ENCODE measurements at regions not wholly inside any gene's neighbourhood (a gene's known extent, or its start where the extent isn't known, plus 50 kb on each side); places are given as distances from the start of the nearest gene placed in this dataset.
"Not testable (repeated sequence)": the region's sequence is repeated elsewhere in the genome, so short reads cannot be mapped to it uniquely, and the experiment has no call there.

DNA sequence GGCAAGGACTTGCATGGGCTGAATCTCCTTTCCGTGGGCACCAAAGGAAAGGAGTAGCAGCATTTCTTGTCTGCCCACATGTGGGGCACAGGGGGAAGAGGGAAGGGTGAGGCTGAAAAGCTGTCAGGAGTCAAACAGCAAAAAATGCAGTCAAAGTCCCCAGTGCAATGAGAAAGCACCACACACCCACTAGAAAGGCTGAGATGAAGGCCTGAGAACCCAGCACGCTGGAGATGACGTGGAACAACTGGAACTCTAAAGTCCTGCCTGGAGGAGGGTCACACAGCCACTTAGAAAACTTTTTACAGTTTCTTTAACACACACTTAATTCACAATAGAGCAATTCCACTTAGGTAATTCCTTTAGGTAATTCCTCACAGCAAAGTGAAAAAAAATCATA lies 94.6 kb upstream of the IGFBPL1 start:
- no peak overlapping the region for H3K4me3 Mint-ChIP-seq
- H3K27ac Mint-ChIP-seq = peak overlapping the region in 1 of 10 donors; percentile 31
- no peaks in the 10 kb centered on the region for H3K9me3 Mint-ChIP-seq
- peaks cover 0 to 4% (median 0%) of the 10 kb centered on the region in 5 donors for H3K27me3 Mint-ChIP-seq
- no peak for DNase-seq
- no peak for ATAC-seq
- POLR2A ChIA-PET = no interaction called here
- peaks cover 0 to 3% (median 1%) of the 10 kb centered on the region in 4 donors for H3K4me1 Mint-ChIP-seq
- H3K36me3 Mint-ChIP-seq = no peaks in the 10 kb centered on the region

DNA sequence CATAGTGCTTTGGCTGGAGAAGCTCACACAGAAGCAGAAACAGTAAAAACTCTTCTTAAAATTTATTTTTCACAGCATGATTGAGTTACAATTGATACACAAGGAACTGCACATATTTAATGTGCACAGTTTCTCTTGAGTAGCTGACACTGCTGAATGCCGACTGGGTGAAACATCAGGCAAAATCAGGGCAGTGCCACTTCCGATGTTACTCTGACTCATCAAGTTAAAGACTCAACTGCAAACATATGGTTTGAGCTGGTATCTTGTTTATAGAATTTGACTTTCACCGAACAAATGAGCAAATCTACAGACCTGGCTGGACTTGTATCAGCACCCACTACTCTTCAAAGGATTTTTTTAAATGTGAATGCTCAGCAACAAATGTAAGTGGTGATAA lies 92.0 kb upstream of the IGFBPL1 start:
- H3K9me3 Mint-ChIP-seq, H3K36me3 Mint-ChIP-seq, H3K4me3 Mint-ChIP-seq, DNase-seq, H3K27me3 Mint-ChIP-seq, H3K4me1 Mint-ChIP-seq, POLR2A ChIA-PET, H3K27ac Mint-ChIP-seq, ATAC-seq: not testable (repeated sequence)

- not testable (repeated sequence) for H3K27me3 Mint-ChIP-seq, H3K4me3 Mint-ChIP-seq
Measured at GRCh38 chr9:38515055-38515454, 90.8 kb upstream of the IGFBPL1 start.

DNA sequence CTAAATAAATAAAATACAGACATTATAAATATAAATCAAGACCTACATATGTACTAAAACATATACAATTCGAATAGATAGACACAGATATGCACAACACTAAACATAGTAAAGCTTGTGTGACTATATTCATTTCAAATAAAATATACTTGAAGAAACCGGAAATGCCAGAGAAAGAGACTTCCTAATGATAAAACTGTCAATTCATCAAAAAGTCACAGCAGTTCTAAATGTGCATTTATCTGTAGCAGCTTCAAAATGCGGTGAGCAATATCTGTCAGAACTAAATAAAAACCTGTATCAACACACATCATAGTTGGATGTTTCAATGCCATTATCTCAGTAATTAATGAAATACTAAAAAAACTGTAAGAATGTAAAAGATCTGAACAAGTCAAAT lies 86.1 kb upstream of the IGFBPL1 start:
- H3K4me1 Mint-ChIP-seq, POLR2A ChIA-PET, DNase-seq, H3K9me3 Mint-ChIP-seq, H3K4me3 Mint-ChIP-seq, H3K27ac Mint-ChIP-seq, H3K27me3 Mint-ChIP-seq, H3K36me3 Mint-ChIP-seq, ATAC-seq: not testable (repeated sequence)

More at GRCh38 chr9:38515055-38515454, 90.8 kb upstream of the IGFBPL1 start:
- H3K4me1 Mint-ChIP-seq, POLR2A ChIA-PET, H3K36me3 Mint-ChIP-seq, ATAC-seq, H3K27ac Mint-ChIP-seq, H3K9me3 Mint-ChIP-seq, DNase-seq: not testable (repeated sequence)

DNA sequence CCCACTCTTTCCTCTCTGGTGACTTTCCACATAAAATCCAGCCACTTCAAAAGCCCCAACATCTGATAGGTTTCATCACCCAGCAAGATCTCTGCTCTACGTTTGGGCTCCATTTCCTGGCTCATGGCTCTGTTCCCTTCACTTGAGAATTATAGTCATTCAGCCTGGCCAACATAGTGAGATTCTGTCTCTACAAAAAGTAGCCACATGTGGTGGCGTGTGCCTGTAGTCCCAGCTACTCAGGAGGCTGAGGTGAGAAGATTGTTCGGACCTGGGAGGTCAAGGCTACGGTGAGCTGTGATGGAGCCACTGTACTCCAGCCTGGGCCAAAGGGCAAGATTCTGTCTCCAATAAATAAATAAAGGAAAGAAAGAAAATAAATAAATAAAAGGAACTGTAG lies 83.3 kb upstream of the IGFBPL1 start:
- POLR2A ChIA-PET = no interaction called here
- DNase-seq (no peak), ATAC-seq (no peak)
- no peaks in the 10 kb centered on the region for H3K9me3 Mint-ChIP-seq
- H3K27ac Mint-ChIP-seq = no peak overlapping the region
- no peaks in the 10 kb centered on the region for H3K36me3 Mint-ChIP-seq
- no peaks in the 10 kb centered on the region for H3K4me1 Mint-ChIP-seq
- H3K27me3 Mint-ChIP-seq = peaks cover 0 to 9% (median 1%) of the 10 kb centered on the region in 5 donors
- H3K4me3 Mint-ChIP-seq = no peak overlapping the region

DNA sequence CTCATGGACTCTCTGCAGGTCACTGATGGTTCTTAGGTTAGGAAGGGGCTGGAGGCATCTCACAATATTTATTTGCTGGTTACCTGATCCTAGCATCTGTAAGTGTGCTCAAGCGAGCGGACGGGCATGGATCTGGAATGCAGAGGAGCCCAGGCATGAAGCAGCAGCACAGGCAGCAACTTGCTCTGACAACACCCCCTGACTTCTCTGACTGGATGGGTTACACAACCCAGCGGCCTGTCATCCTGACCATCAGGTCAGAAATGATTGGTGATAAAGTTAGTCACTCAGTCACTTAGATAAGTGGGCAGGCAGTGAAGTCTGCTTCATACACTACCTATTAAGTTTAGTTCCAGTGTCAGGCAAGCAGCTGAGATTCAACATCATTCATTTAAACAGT lies 75.9 kb upstream of the IGFBPL1 start:
- POLR2A ChIA-PET = interaction anchor here (0.7 kb wide), 1 partner anchor 48 kb away, joined by 4 read pairs; no protein-coding TSS in a partner anchor
- ATAC-seq, H3K27me3 Mint-ChIP-seq, H3K4me3 Mint-ChIP-seq, H3K27ac Mint-ChIP-seq, H3K9me3 Mint-ChIP-seq, H3K36me3 Mint-ChIP-seq, DNase-seq, H3K4me1 Mint-ChIP-seq: not testable (repeated sequence)

GRCh38 chr9:38498551-38498950 lies 74.3 kb upstream of the IGFBPL1 start:
- H3K9me3 Mint-ChIP-seq, POLR2A ChIA-PET, DNase-seq, H3K4me1 Mint-ChIP-seq, H3K27me3 Mint-ChIP-seq, H3K4me3 Mint-ChIP-seq, ATAC-seq, H3K36me3 Mint-ChIP-seq: not testable (repeated sequence)
- peak overlapping the region in 1 of 10 donors; percentile 11 for H3K27ac Mint-ChIP-seq

DNA sequence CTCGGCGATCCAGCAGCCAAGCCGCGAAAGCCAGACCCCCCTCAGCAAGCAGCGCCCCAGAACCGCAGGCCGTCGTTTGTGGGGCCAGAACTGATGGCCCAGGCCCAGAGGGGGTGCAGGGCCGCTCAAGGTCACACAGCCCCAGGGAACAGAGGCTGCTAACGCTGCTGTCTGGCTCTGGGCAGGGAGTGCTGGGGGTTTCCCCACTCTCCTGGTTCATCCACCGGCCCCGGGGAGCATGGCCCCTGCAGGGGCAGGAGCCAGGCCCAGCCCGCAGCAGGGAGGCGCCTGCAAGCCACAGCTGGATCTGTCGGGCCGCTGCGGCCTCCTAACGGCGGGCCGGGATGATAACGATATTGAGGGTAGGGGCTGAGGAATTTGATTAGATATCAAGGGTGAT lies 64.8 kb upstream of the IGFBPL1 start:
- Mint-ChIP-seq H3K36me3 (peaks cover 0 to 9% (median 6%) of the 10 kb centered on the region in 3 donors), H3K27ac (no peak overlapping the region), H3K9me3 (peaks cover 0 to 9% (median 4%) of the 10 kb centered on the region in 9 donors), H3K4me3 (no peak overlapping the region), H3K4me1 (no peaks in the 10 kb centered on the region), H3K27me3 (peaks cover 5 to 20% (median 13%) of the 10 kb centered on the region in 5 donors)
- ATAC-seq = no peak
- POLR2A ChIA-PET = no interaction called here
- DNase-seq = no peak

- H3K27me3 Mint-ChIP-seq = peaks cover 9 to 26% (median 17%) of the 10 kb centered on the region in 5 donors
- peaks cover 0 to 9% (median 6%) of the 10 kb centered on the region in 3 donors for H3K36me3 Mint-ChIP-seq
- ATAC-seq (no peak), DNase-seq (no peak)
- POLR2A ChIA-PET = no interaction called here
- peaks cover 0 to 3% (median 0%) of the 10 kb centered on the region in 4 donors for H3K4me1 Mint-ChIP-seq
- no peak overlapping the region for H3K27ac Mint-ChIP-seq
- H3K9me3 Mint-ChIP-seq = peaks cover 0 to 9% (median 4%) of the 10 kb centered on the region in 9 donors
- H3K4me3 Mint-ChIP-seq = no peak overlapping the region
Measured at GRCh38 chr9:38488156-38488698, 64.0 kb upstream of the IGFBPL1 start.

- DNase-seq, H3K4me3 Mint-ChIP-seq, H3K36me3 Mint-ChIP-seq, ATAC-seq, H3K9me3 Mint-ChIP-seq, H3K4me1 Mint-ChIP-seq, POLR2A ChIA-PET, H3K27ac Mint-ChIP-seq: not testable (repeated sequence)
- peaks cover 10 to 31% (median 19%) of the 10 kb centered on the region in 5 donors for H3K27me3 Mint-ChIP-seq
Measured at GRCh38 chr9:38487418-38488155, 63.3 kb upstream of the IGFBPL1 start.

- POLR2A ChIA-PET = no interaction called here
- peaks cover 0 to 4% (median 0%) of the 10 kb centered on the region in 4 donors for H3K4me1 Mint-ChIP-seq
- H3K36me3 Mint-ChIP-seq = peaks cover 0 to 8% (median 4%) of the 10 kb centered on the region in 3 donors
- peaks cover 10 to 31% (median 19%) of the 10 kb centered on the region in 5 donors for H3K27me3 Mint-ChIP-seq
- DNase-seq (no peak), ATAC-seq (no peak)
- peaks cover 0 to 4% (median 3%) of the 10 kb centered on the region in 9 donors for H3K9me3 Mint-ChIP-seq
- H3K27ac Mint-ChIP-seq = peak overlapping the region in 1 of 10 donors; percentile 79
- H3K4me3 Mint-ChIP-seq = no peak overlapping the region
Measured at GRCh38 chr9:38486837-38487236, 62.6 kb upstream of the IGFBPL1 start.

GRCh38 chr9:38486056-38486615 lies 61.9 kb upstream of the IGFBPL1 start:
- Mint-ChIP-seq H3K9me3 (peaks cover 0 to 2% (median 0%) of the 10 kb centered on the region in 9 donors), H3K4me3 (no peak overlapping the region)
- POLR2A ChIA-PET = no interaction called here

GRCh38 chr9:38484076-38484665 lies 59.9 kb upstream of the IGFBPL1 start:
- H3K4me3 Mint-ChIP-seq, H3K4me1 Mint-ChIP-seq, H3K36me3 Mint-ChIP-seq, DNase-seq, H3K27ac Mint-ChIP-seq, ATAC-seq, POLR2A ChIA-PET, H3K9me3 Mint-ChIP-seq: not testable (repeated sequence)
- peaks cover 10 to 31% (median 19%) of the 10 kb centered on the region in 5 donors for H3K27me3 Mint-ChIP-seq

More at GRCh38 chr9:38486056-38486615, 61.9 kb upstream of the IGFBPL1 start:
- Mint-ChIP-seq H3K36me3 (peaks cover 0 to 5% (median 0%) of the 10 kb centered on the region in 3 donors), H3K27me3 (peaks cover 10 to 31% (median 19%) of the 10 kb centered on the region in 5 donors), H3K4me1 (peaks cover 0 to 4% (median 0%) of the 10 kb centered on the region in 4 donors), H3K27ac (no peak overlapping the region)
- DNase-seq (no peak), ATAC-seq (no peak)

Measured in naive thymus-derived CD8-positive, alpha-beta T cell (primary cell).